Tibial nerve (tissue), 4 donors: ENCODE measurements at regions not wholly inside any gene's neighbourhood (a gene's known extent, or its start where the extent isn't known, plus 50 kb on each side); places are given as distances from the start of the nearest gene placed in this dataset.

Experiments
- DNase-seq, 2 donors: peaks; one replicate each; pipeline ENCODE4 v3.0.0-alpha.2; 2019; ENCODE audit warnings: low spot score in 2 of 2
- H3K27ac ChIP-seq, 4 donors: fragments of 200-600 bp; sonication (generic) in 3 of 4; one replicate each; pipeline ENCODE4 v1.5.1; 2017 to 2019; ENCODE audit warnings: mild to moderate bottlenecking in 1 of 4
- H3K27me3 ChIP-seq, 2 donors: fragments of 200-600 bp; sonication (generic) in 1 of 2; one replicate each; pipeline versions ENCODE4 v1.5.1 to v1.6.0; 2017 to 2019
- H3K36me3 ChIP-seq, 3 donors: fragments of 200-600 bp; sonication (generic); one replicate each; pipeline ENCODE4 v1.5.1; 2018 to 2019
- H3K4me1 ChIP-seq, 4 donors: fragments of 200-600 bp; sonication (generic) in 3 of 4; one replicate each; pipeline ENCODE4 v1.5.1; 2017 to 2019
- H3K4me3 ChIP-seq, 4 donors: fragments of 200-600 bp; sonication (generic) in 3 of 4; one replicate each; pipeline ENCODE4 v1.5.1; 2017 to 2019; ENCODE audit warnings: mild to moderate bottlenecking in 1 of 4, moderate library complexity in 1 of 4
- H3K9me3 ChIP-seq, 4 donors: fragments of 200-600 bp; sonication (generic) in 3 of 4; one replicate each; pipeline ENCODE4 v1.5.1; 2017 to 2019
- CTCF ChIP-seq, 5 experiments: fragments of 200-600 bp in 3 of 5; fragments of 450-650 bp in 2 of 5; sonication (generic) in 3 of 5; IDR thresholded peaks; one replicate each; pipeline ENCODE4 v1.5.1; 2016 to 2019; ENCODE audit warnings: antibody characterized with exemption in 5 of 5, mild to moderate bottlenecking in 3 of 5, moderate library complexity in 2 of 5
- EP300 ChIP-seq, 2 donors: sonication (generic); formaldehyde crosslinking; IDR thresholded peaks; one replicate each; pipeline ENCODE4 v1.6.1; 2017; ENCODE audit warnings: antibody characterized with exemption in 2 of 2, mild to moderate bottlenecking in 1 of 2
- POLR2A ChIP-seq, 2 donors: fragments of 450-650 bp; IDR thresholded peaks; one replicate each; pipeline ENCODE4 v1.6.1; 2017; ENCODE audit warnings: antibody characterized with exemption in 2 of 2, mild to moderate bottlenecking in 2 of 2, moderate library complexity in 2 of 2
- WGBS, 2 donors: methylation state at CpG; one replicate each; pipeline ENCODE4 v1.1.5; 2018; 5-methylcytosine and 5-hydroxymethylcytosine counted together

- DNase-seq, result no peak
- TF ChIP-seq EP300 (IDR thresholded peaks at IDR 0.05) (no peak), CTCF (IDR thresholded peaks at IDR 0.05) (no peak), POLR2A (IDR thresholded peaks at IDR 0.05) (no peak)
- no peak overlapping the region for H3K4me3 ChIP-seq
- 67 to 87% methylated on average over 4 of the region's 4 CpGs for WGBS, 2 donors
- no peaks in the 10 kb centered on the region for H3K36me3 ChIP-seq
- no peaks in the 10 kb centered on the region for H3K4me1 ChIP-seq
- H3K27me3 ChIP-seq, result no peaks in the 10 kb centered on the region
- H3K27ac ChIP-seq, result no peak overlapping the region
- no peaks in the 10 kb centered on the region for H3K9me3 ChIP-seq
Measured at GRCh38 chr12:19940267-19940666, 428.1 kb upstream of the PDE3A start.

GRCh38 chr12:19941096-19941495 is 427.2 kb upstream of the PDE3A start:
- no peak for DNase-seq
- Histone ChIP-seq H3K4me3 (no peak overlapping the region), H3K4me1 (no peaks in the 10 kb centered on the region), H3K36me3 (no peaks in the 10 kb centered on the region), H3K9me3 (no peaks in the 10 kb centered on the region), H3K27ac (no peak overlapping the region), H3K27me3 (no peaks in the 10 kb centered on the region)
- TF ChIP-seq CTCF (IDR thresholded peaks at IDR 0.05) (no peak), EP300 (IDR thresholded peaks at IDR 0.05) (no peak), POLR2A (IDR thresholded peaks at IDR 0.05) (no peak)
- 96 to 97% methylated on average over 26 of the region's 26 CpGs for WGBS, 2 donors

GRCh38 chr12:19945559-19946435 is 422.5 kb upstream of the PDE3A start:
- Histone ChIP-seq H3K4me3 (no peak overlapping the region), H3K27ac (no peak overlapping the region), H3K9me3 (no peaks in the 10 kb centered on the region), H3K27me3 (no peaks in the 10 kb centered on the region), H3K36me3 (no peaks in the 10 kb centered on the region), H3K4me1 (no peaks in the 10 kb centered on the region)
- DNase-seq, result no peak
- TF ChIP-seq POLR2A (IDR thresholded peaks at IDR 0.05) (no peak), CTCF (IDR thresholded peaks at IDR 0.05) (no peak), EP300 (IDR thresholded peaks at IDR 0.05) (no peak)
- WGBS, 2 donors, result 81 to 82% methylated on average over 5 of the region's 5 CpGs

- Histone ChIP-seq H3K27me3 (no peaks in the 10 kb centered on the region), H3K27ac (no peak overlapping the region), H3K36me3 (no peaks in the 10 kb centered on the region), H3K4me1 (no peaks in the 10 kb centered on the region), H3K4me3 (no peak overlapping the region), H3K9me3 (no peaks in the 10 kb centered on the region)
- DNase-seq, result no peak
- WGBS, 2 donors, result 76 to 77% methylated on average over 5 of the region's 5 CpGs
- no peak for TF ChIP-seq POLR2A (IDR thresholded peaks at IDR 0.05)
- TF ChIP-seq EP300 (IDR thresholded peaks at IDR 0.05), result no peak
- TF ChIP-seq CTCF (IDR thresholded peaks at IDR 0.05), result no peak
Measured at GRCh38 chr12:19946550-19946949, 421.8 kb upstream of the PDE3A start.

GRCh38 chr12:19947344-19947743 is 421.0 kb upstream of the PDE3A start:
- no peak for TF ChIP-seq EP300 (IDR thresholded peaks at IDR 0.05)
- no peak for TF ChIP-seq POLR2A (IDR thresholded peaks at IDR 0.05)
- TF ChIP-seq CTCF (IDR thresholded peaks at IDR 0.05), result no peak
- no peak overlapping the region for H3K27ac ChIP-seq
- no peaks in the 10 kb centered on the region for H3K27me3 ChIP-seq
- DNase-seq, result no peak
- no peaks in the 10 kb centered on the region for H3K4me1 ChIP-seq
- H3K4me3 ChIP-seq, result no peak overlapping the region
- no peaks in the 10 kb centered on the region for H3K9me3 ChIP-seq
- WGBS, 2 donors, result 54 to 56% methylated on average over 3 of the region's 3 CpGs
- H3K36me3 ChIP-seq, result no peaks in the 10 kb centered on the region
